ENCODE measurements at regions not wholly inside any gene's neighbourhood (a gene's known extent, or its start where the extent isn't known, plus 50 kb on each side); places are given as distances from the start of the nearest gene placed in this dataset.

GRCh38 chr20:21033817-21034216 lies 72.3 kb downstream of the LINC00237 start:
- DNase-seq = no peak

- no peak for DNase-seq
Measured at GRCh38 chr20:21031666-21032065, 74.5 kb downstream of the LINC00237 start.

- no peak for DNase-seq
Measured at GRCh38 chr20:21029341-21029740, 76.8 kb downstream of the LINC00237 start.

- no peak for DNase-seq
Measured at GRCh38 chr20:21028921-21029320, 77.2 kb downstream of the LINC00237 start.

- no peak for DNase-seq
Measured at GRCh38 chr20:21028436-21028835, 77.7 kb downstream of the LINC00237 start.

- DNase-seq = no peak
Measured at GRCh38 chr20:21027569-21027968, 78.6 kb downstream of the LINC00237 start.

GRCh38 chr20:21026951-21027350 lies 79.2 kb downstream of the LINC00237 start:
- no peak for DNase-seq

- no peak for DNase-seq
Measured at GRCh38 chr20:21024420-21024819, 81.7 kb downstream of the LINC00237 start.

GRCh38 chr20:21022925-21023324 lies 83.2 kb downstream of the LINC00237 start:
- no peak for DNase-seq

GRCh38 chr20:21021472-21021790 lies 84.7 kb downstream of the LINC00237 start:
- DNase-seq = no peak

GRCh38 chr20:21020659-21021471 lies 85.3 kb downstream of the LINC00237 start:
- no peak for DNase-seq

GRCh38 chr20:21019814-21020658 lies 86.1 kb downstream of the LINC00237 start:
- DNase-seq = no peak

GRCh38 chr20:21019468-21019813 lies 86.7 kb downstream of the LINC00237 start:
- DNase-seq = no peak

- no peak for DNase-seq
Measured at GRCh38 chr20:21018576-21018975, 87.6 kb downstream of the LINC00237 start.

- DNase-seq = no peak
Measured at GRCh38 chr20:21017528-21018085, 88.6 kb downstream of the LINC00237 start.

- no peak for DNase-seq
Measured at GRCh38 chr20:21016751-21017150, 89.4 kb downstream of the LINC00237 start.

GRCh38 chr20:21014528-21014927 lies 91.6 kb downstream of the LINC00237 start:
- no peak for DNase-seq

GRCh38 chr20:21008951-21009350 lies 97.2 kb downstream of the LINC00237 start:
- DNase-seq = no peak

GRCh38 chr20:21006611-21007010 lies 99.5 kb downstream of the LINC00237 start:
- DNase-seq = no peak

- DNase-seq = no peak
Measured at GRCh38 chr20:21004386-21005076, 101.6 kb downstream of the LINC00237 start.

- no peak for DNase-seq
Measured at GRCh38 chr20:21003902-21004301, 102.3 kb downstream of the LINC00237 start.

- DNase-seq = no peak
Measured at GRCh38 chr20:21002486-21002885, 103.7 kb downstream of the LINC00237 start.

- no peak for DNase-seq
Measured at GRCh38 chr20:20993372-20993771, 112.8 kb downstream of the LINC00237 start.

Measured in CD4-positive, alpha-beta T cell treated with Interleukin-21 for 1 hour (primary cell).